COR-L47 (cell line): ENCODE measurements at regions not wholly inside any gene's neighbourhood (a gene's known extent, or its start where the extent isn't known, plus 50 kb on each side); places are given as distances from the start of the nearest gene placed in this dataset.

Experiments
- DNase-seq: peaks from one replicate; lab custom pipeline; 2025; lab: John Stamatoyannopoulos, UW

- no peak for DNase-seq
Measured at GRCh38 chr11:134763030-134763388, 351.0 kb upstream of the B3GAT1 start.

DNA sequence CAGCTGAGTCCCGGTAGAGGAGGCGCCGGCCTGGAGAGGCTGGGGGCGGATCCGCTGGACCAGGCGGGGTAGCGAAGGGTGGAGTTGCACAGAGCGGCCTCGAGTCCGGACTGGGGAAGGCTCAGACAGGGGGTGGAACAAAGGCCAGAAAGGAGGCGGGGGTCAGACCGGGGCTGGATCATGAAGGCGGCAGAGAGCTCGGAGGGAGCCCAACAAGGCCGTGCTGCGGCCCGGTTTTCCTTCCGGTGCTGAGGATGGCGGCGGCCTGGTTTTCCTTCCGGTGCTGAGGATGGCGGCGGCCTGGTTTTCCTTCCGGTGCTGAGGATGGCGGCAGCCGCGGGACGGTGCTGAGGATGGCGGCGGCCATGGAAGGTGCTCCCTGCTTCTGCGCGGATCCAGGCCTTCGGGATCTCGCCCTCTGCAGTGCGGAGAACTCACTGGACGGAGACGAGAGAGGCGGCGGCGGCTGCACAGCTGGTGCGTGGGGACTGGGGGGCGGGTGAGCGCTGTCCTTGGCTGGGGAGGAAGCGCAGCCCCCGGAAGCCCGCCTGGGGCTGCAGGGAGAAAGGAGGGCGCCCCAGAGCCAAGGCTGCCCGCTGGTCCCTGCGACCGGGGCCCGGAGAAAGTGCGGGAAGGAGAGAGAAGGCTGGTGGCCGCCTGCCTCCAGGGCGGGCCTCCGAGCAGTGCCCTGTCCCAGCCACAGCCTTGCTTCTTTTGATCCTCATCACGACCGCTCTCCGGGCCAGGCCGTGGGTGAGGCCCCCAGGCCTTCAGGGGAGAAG lies 350.4 kb upstream of the B3GAT1 start:
- no peak for DNase-seq

GRCh38 chr11:134761926-134762247 lies 349.8 kb upstream of the B3GAT1 start:
- no peak for DNase-seq

- DNase-seq = no peak
Measured at GRCh38 chr11:134761386-134761785, 349.3 kb upstream of the B3GAT1 start.

DNA sequence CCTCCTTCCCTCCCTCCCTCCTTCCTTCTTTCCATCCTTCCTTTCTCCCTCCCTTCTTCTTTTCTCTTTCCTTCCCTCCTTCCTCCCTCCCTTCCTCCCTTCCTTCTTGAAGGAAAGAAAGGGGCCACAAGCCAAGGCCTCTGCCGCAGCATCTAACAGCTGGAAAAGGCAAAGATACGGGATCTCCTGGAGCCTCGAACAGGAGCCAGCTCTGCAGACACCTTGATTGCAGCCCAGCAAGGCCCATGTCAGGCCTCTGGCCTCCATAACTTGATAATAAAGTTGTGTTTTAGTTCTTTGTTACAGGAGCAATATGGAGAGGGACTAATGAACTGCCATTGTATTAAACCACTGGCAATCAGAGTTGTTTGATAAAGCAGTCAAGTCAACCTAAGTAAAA lies 348.9 kb upstream of the B3GAT1 start:
- DNase-seq = no peak

DNA sequence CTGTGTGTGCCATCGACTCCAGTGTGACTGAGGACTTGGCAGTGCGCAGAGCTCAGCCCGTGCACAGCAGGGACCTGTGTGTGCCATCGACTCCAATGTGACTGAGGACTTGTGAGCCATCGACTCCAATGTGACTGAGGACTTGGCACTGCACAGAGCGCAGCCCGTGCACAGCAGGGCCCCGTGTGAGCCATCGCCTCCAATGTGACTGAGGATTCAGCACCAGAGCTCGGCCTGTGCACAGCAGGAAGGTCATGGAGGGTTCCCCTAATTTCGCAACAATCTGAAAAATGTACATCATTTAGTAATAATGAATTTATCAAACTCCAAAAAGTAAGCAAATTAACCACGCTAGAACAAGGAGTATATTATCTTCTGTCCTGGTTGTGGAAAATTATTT lies 348.3 kb upstream of the B3GAT1 start:
- no peak for DNase-seq

GRCh38 chr11:134759855-134760254 lies 347.8 kb upstream of the B3GAT1 start:
- DNase-seq = no peak

DNA sequence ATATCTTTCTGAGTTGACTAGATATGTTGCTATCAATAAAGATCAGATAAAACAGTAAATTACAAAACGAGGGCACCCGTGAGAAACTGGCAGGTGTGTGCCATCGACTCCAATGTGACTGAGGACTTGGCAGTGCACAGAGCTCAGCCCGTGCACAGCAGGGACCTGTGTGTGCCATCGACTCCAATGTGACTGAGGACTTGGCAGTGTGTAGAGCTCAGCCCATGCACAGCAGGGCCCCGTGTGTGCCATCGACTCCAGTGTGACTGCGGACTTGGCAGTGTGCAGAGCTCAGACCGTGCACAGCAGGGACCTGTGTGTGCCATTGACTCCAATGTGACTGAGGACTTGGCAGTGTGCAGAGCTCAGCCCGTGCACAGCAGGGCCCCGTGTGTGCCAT lies 347.2 kb upstream of the B3GAT1 start:
- DNase-seq = no peak

DNA sequence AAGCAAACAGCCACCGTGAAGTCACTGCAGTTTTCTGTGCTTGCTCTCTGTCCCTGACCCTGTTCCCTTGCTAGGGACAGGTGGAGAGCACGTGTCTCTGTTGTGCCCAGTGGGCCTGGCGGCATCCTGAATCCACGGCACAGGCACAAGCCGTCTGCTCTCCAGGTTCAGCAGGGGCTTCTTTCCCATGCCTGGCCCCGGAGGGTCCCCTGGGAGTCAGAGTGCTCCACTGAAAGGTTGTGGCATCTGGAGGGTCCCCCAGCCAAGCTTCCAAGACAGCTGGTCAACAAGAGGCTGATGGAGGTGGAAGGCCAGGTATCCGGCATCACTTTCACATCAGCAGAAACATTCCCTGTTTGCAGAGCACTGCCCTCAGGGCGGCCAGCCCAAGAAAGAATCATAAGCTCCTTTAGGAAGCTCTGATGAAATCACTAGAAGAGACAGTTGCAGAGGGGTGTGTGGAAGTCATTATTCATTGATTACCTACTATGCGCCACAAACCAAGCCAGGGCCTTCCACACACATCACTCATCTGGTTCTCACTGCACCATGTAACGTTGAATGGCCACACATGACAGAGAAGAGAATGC lies 346.4 kb upstream of the B3GAT1 start:
- DNase-seq = no peak

DNA sequence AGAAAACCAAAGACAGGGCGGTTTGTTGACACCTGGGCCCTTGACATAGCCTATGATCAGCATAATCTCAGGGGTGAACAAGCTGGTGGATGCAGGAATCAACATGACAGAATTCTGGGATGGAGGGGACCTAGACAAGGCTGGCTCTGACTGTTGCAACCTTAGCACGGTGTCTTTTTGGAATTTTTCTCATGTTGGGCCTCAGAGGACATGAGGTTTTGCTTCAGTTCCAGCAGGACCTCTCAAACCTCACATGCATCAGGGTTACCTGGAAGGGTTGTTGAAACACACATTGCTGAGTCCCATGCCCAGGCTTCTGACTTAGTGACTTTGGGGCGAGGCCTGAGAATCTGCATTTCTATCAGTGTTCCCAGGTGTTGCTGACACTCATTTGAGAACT lies 345.6 kb upstream of the B3GAT1 start:
- no peak for DNase-seq

- DNase-seq = no peak
Measured at GRCh38 chr11:134756811-134757540, 344.9 kb upstream of the B3GAT1 start.

DNA sequence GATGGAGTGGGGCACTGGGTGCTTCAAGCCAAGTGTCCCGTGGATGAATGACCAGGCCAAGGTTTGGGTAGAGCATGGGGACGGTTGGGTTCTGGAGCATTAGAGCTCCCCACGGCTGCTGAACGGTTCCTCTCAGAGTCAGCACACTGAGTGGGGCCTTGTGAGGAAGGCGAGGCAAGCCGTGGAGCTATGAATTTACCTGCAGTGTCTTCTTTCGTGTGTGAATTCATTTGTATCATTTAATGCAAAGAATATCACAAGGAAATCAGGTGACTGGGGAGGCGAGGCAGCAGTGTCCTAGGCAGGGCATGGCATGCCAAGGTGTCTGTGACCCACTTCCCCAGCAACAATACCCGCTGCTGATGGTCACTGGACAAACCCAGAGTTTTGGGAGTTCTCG lies 343.5 kb upstream of the B3GAT1 start:
- DNase-seq = no peak

DNA sequence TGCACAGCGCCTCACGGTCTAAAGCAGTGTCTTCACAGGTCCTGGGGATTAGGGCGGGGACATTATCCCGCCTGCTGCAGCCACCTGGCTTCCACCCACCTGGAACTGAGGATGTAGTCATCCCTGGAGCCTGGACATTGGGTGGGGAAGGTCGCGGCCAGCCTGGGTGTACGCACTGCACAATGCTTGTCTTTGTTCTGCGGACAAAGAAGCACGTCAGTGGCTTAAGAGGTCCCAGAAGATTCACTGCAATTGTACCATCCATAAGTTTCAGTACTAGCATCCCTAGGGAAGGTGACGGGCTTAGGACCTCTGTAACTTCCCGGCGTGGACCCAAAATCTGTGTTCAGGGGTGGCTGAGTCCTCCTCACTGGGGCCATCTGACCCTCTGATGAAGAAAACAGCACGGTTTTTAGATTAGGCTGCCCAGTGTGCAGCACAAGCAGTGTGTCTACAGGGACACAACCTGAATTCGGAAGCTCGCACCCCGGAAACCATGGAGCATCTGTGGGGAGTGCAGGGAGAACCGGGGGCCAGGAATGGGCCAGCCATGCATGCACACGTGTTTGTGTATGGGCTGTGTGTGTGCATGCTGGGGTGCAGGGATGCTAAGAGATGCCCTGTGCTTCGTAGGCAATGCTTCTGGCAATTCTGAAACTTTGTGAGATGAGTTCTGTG lies 342.6 kb upstream of the B3GAT1 start:
- DNase-seq = no peak

- DNase-seq = no peak
Measured at GRCh38 chr11:134753771-134754520, 341.9 kb upstream of the B3GAT1 start.

DNA sequence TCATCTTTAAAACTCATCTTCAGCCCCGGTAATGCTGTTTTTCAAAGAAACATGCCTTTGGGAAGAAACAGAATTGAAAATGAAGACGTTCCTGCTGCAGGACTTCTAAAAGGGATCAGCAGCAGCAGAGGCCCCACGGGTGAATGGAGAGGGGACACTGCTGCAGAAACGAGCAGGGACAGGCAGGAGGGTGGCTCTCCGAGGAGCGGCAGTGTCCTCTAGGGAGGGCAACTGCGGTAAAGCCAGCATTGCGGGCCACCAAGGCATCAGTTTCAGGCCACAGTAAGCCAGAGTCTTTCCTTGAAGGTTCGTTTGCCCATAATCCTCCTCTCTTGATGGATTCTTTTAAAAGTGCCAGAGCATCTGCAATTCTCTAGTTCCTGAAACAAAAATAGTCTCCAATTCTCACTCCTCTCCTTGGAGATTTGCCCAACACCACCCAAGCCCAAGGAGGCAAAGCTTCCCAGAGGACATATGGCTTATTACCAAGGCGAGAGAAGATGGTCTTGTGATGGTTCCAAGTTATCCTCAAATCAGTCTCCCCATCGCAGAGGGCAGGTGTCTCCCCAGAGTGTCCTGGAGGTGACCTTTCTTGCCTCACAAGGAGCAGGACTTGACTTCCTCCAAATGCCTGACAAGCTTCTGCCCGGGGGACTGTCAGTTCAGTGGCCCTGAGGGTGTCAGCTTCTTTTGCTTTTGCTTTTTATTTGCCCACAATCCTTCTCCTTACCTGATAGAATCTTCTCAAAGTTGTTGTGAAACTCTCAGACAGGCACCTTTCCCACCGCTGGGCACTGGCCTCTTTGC lies 341.1 kb upstream of the B3GAT1 start:
- DNase-seq = no peak

DNA sequence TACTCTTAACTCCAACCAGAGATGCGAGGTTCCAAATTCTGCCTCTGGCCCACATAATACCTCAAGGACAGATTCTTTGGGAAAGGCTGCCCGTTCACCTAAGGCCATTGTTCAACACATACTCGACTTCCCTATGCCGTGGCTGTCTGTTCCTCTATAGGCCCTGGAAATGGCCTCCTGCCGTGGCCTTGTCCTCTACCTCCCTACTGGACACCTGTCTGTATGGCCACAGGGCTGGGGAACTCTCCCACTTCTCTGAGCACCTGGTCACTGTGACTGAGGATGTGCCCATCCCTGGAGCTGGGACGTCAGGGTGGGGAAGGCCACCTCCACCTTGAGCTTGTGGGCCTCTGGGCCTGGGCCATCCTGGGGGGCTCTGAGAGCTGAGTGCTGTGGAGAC lies 340.5 kb upstream of the B3GAT1 start:
- DNase-seq = no peak

DNA sequence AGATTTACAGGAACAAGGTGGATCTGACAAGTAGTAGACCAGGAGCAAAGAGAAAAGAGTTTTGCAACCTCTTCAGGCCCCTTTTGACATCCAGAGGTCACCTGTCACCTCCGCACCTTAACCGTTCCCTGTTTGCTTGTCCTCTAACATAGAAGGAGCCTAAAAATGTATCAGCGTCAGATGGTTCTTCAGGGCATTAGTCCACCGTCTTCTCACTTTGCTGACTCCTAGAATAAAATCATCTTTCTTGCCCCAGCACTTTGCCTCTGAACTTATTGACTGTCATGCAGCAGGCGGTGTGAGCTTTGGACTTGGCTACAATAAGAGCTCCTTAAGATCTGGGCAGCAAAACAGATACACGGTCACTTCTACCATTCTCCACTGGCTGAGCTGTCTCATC lies 339.7 kb upstream of the B3GAT1 start:
- no peak for DNase-seq

- DNase-seq = no peak
Measured at GRCh38 chr11:134751031-134751585, 339.1 kb upstream of the B3GAT1 start.

- DNase-seq = no peak
Measured at GRCh38 chr11:134750619-134751018, 338.6 kb upstream of the B3GAT1 start.

- no peak for DNase-seq
Measured at GRCh38 chr11:134749040-134749839, 337.2 kb upstream of the B3GAT1 start.
